Brain microvascular endothelial cell (primary cell): ENCODE measurements at regions not wholly inside any gene's neighbourhood (a gene's known extent, or its start where the extent isn't known, plus 50 kb on each side); places are given as distances from the start of the nearest gene placed in this dataset.
A peak's percentile ranks its signal among the peaks of the same experiment; 100 is the strongest.
"Not testable (repeated sequence)": the region's sequence is repeated elsewhere in the genome, so short reads cannot be mapped to it uniquely, and the experiment has no call there.

ENCODE experiments used
- DNase-seq: peaks from one replicate; pipeline ENCODE4 v3.0.0-alpha.2; 2020
- H3K27ac ChIP-seq: fragments of 250-450 bp; sonication (Bioruptor Pico); 2 replicates; pipeline ENCODE4 v1.5.1; 2020; ENCODE audit warnings: mild to moderate bottlenecking, moderate library complexity
- H3K27me3 ChIP-seq: fragments of 250-450 bp; sonication (Bioruptor Pico); replicated peaks from 2 replicates; pipeline ENCODE4 v1.5.1; 2020; ENCODE audit warnings: mild to moderate bottlenecking
- H3K36me3 ChIP-seq: fragments of 250-450 bp; sonication (Bioruptor Pico); replicated peaks from 2 replicates; pipeline ENCODE4 v1.5.1; 2020; ENCODE audit warnings: mild to moderate bottlenecking
- H3K4me3 ChIP-seq: 2 replicates; pipeline ENCODE4 v1.5.1; 2011; ENCODE audit warnings: low read depth, mild to moderate bottlenecking, control low read depth, low read length, moderate library complexity
- in situ Hi-C: cut with HindIII; loops from 2 replicates; pipeline ENCODE4 v1.10.0; 2017; ENCODE audit warnings: low sequenced_read_pairs, low pct_ligation_motif_present
- TF ChIP-seq, protein P1 (sequence below): IDR thresholded peaks from 2 replicates; pipeline ENCODE4 v1.5.1; 2011; ENCODE audit warnings: low read depth, mild to moderate bottlenecking, moderate library complexity, low read length, control low read depth, inconsistent platforms; ENCODE audit errors: missing control alignments

DNA sequence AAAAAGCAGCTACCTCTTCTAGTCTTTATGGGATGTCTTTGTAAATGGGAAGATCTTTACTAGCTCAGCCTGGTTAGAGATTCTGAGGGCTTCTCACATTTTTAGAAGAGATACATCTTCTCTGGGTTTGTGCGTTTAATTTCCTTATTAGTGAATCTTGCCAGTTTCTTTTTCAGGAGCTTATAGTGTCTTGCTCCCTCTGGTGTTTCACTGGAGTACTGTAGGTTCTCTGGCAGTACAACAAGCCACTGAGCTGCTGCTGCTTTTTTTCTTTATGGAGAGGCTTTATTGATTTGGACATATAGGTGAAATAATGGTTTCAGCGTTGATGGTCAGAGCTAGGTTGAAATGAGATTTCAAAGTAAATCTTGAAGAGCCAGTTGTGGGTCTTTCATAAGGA lies 82.9 kb downstream of the LAS1L start:
- no peaks in the 10 kb centered on the region for H3K27me3 ChIP-seq

DNA sequence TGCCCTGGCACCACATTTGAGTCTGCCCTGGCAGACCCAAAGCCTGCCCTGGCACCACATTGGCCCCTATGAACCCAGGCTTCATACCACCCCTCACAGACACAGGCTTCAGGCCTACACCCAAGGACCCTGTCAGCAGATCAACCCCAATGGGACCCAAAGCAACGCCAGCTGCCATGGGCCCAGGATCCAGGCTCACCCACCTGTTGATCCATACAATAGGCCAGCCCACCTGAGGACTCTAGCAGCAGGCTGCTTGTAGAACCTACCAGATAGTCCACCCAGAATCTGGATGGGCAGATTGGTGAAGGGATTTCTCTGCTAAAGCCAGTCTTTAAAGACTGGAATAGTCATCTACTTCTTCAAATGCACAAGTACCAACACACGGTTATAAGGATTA lies 114.4 kb downstream of the LAS1L start:
- Histone ChIP-seq H3K27me3 (no peaks in the 10 kb centered on the region), H3K4me3 (no peak overlapping the region), H3K27ac (no peak overlapping the region), H3K36me3 (no peaks in the 10 kb centered on the region)
- in situ Hi-C loops: no loop called here
- no peak for DNase-seq
- TF ChIP-seq, protein P1, sequence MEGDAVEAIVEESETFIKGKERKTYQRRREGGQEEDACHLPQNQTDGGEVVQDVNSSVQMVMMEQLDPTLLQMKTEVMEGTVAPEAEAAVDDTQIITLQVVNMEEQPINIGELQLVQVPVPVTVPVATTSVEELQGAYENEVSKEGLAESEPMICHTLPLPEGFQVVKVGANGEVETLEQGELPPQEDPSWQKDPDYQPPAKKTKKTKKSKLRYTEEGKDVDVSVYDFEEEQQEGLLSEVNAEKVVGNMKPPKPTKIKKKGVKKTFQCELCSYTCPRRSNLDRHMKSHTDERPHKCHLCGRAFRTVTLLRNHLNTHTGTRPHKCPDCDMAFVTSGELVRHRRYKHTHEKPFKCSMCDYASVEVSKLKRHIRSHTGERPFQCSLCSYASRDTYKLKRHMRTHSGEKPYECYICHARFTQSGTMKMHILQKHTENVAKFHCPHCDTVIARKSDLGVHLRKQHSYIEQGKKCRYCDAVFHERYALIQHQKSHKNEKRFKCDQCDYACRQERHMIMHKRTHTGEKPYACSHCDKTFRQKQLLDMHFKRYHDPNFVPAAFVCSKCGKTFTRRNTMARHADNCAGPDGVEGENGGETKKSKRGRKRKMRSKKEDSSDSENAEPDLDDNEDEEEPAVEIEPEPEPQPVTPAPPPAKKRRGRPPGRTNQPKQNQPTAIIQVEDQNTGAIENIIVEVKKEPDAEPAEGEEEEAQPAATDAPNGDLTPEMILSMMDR: no peak

More for the DNA sequence above, 82.9 kb downstream of the LAS1L start:
- DNase-seq: peak; percentile 48
- TF ChIP-seq, protein P1: peak; percentile 63
- no peak overlapping the region for H3K27ac ChIP-seq
- no peaks in the 10 kb centered on the region for H3K36me3 ChIP-seq
- in situ Hi-C loops: no loop called here
- no peak overlapping the region for H3K4me3 ChIP-seq

DNA sequence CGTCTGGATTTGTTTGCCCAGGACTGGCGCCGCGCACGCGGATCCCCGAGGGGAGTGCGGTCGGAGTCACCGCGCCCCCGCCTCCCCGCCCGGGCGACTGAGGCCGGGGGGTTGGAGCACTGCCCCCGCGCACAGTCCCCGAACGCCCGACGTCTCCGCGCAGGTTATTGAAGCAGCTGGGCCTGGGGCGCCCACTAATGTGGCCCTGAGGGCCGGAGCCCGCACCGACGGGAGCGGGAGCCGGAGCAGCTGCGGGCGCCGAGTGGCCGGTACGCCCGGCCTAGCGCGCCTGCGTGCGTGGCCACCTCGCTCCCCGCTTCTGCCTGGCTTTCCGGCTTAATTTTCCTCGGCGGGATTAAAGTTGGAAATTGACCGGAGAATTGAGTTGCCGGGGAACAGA lies 126.9 kb downstream of the LAS1L start:
- H3K36me3 ChIP-seq, in situ Hi-C loops, H3K27ac ChIP-seq, H3K4me3 ChIP-seq, DNase-seq, H3K27me3 ChIP-seq: not testable (repeated sequence)

DNA sequence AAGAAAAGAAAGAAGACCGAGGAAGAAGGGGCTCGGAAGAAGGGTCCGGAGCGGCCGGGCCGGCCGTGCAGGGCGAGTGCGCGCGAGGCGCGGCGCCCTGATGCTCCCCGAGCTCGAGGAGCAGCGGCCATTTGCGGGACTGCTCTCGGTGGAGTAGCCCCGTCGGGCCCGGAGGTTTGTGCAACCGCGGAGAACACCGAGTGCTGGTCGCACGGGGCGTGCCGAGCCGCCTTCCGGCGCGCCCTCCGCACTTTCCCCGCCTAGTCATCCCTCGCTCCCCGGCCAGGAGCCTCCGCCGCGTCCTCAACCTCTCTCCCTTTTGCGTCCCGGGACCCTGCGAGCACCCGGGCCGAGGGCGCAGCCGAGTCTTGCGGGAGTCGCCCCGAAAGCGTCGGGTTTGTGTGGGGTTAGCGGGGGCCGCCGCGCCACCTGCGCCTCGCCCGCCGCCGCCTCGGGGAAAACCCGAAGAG lies 127.4 kb downstream of the LAS1L start:
- Histone ChIP-seq H3K4me3 (no peak overlapping the region), H3K27ac (no peak overlapping the region), H3K36me3 (no peaks in the 10 kb centered on the region), H3K27me3 (no peaks in the 10 kb centered on the region)
- in situ Hi-C loops: no loop called here
- TF ChIP-seq, protein P1: no peak
- DNase-seq: no peak

DNA sequence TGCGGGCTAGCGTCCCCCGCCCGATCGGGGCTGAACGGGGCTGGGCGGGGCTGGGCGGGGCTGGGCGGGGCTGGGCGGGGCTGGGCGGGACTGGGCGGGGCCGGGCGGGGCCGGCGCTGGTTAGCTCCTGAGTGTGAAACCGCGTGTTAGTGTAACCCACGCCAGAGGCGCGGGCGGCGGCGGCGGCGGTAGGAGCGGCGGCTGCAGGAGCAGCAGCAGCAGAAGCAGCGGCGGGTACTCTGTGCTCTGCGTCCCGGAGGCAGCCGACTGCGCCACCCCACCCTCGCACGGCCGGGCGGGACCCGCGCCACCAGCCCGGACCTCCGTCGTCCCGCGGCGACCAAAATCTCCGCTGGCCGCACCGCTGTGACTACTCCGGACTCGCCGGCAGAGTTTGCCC lies 128.1 kb downstream of the LAS1L start:
- Histone ChIP-seq H3K27ac (no peak overlapping the region), H3K4me3 (no peak overlapping the region), H3K36me3 (no peaks in the 10 kb centered on the region), H3K27me3 (no peaks in the 10 kb centered on the region)
- no peak for DNase-seq
- in situ Hi-C loops: no loop called here
- TF ChIP-seq, protein P1: no peak

DNA sequence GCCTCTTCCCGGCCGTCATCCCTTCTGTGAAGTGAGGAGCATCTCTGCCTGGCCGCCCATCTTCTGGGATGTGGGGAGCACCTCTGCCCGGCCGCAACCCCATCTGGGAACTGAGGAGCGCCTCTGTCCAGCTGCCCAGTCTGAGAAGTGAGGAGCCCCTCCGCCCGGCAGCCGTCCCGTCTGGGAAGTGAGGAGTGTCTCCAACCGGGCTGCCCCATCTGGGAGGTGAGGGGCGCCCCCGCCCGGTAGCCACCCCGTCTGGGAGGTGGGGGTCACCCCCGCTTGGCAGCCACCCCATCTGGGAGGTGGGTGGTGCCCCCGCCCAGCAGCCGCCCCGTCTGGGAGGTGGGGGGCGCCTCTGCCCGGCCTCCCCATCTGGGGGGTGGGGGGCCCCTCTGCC lies 142.3 kb downstream of the LAS1L start:
- TF ChIP-seq, protein P1: no peak
- in situ Hi-C loops: no loop called here

DNA sequence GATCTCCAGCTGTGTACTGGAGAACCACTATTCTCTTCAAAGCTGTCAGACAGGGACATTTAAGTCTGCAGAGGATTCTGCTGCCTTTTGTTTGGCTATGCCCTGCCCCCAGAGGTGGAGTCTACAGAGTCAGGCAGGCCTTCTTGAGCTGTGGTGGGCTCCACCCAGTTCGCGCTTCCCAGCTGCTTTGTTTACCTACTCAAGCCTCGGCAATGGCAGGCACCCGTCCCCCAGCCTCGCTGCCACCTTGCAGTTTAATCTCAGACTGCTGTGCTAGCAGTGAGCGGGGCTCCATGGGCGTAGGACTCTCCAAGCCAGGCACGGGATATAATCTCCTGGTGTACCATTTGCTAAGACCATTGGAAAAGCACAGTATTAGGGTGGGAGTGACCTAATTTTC lies 145.5 kb downstream of the LAS1L start:
- H3K4me3 ChIP-seq, DNase-seq, H3K27me3 ChIP-seq, in situ Hi-C loops, H3K27ac ChIP-seq, H3K36me3 ChIP-seq: not testable (repeated sequence)

More for the DNA sequence above, 142.3 kb downstream of the LAS1L start:
- no peak for DNase-seq
- H3K4me3 ChIP-seq: no peak overlapping the region
- H3K27ac ChIP-seq: no peak overlapping the region
- H3K36me3 ChIP-seq: no peaks in the 10 kb centered on the region
- H3K27me3 ChIP-seq: no peaks in the 10 kb centered on the region
